ENCODE measurements at regions not wholly inside any gene's neighbourhood (a gene's known extent, or its start where the extent isn't known, plus 50 kb on each side); places are given as distances from the start of the nearest gene placed in this dataset.

DNA sequence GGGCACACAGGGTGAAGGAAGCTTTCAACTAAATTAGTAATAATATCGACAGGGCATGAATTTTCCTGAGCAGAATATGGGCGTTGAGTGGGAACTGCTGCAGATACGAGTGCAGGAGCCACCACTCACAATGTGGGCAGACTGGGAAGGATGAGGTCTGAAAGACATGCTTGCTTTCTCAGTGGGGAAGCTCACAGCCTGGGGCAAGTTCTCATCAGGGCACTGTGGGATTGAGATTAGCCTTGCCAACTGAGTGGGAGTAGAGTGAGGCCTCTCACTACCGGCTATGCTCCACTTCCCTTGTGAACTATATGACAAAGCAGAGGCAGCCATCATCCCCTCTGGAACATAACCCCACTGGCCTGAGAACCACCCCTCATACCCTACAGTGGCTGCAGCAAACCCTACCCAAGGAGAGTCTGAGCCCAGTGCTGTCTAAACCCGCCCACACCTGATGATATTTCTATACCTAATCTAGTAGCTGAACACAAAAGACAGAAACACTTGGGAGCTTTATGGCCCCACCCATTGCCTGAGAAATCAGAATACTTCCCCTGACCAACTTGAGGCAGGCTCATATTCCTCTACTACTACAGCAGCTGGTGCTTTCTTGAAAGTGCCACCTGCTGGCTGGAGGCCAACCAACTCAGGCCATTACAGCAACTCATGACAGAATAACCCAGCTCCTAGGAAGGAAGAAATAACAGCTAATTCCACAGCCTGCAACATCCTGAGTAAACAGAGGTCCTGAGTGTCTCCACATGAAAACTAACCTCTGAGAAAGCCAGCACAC lies 173.7 kb upstream of the SPEF2 start:
- no peak for DNase-seq (ENCODE audit: low read depth, low spot score)
- TF ChIP-seq, protein P1, sequence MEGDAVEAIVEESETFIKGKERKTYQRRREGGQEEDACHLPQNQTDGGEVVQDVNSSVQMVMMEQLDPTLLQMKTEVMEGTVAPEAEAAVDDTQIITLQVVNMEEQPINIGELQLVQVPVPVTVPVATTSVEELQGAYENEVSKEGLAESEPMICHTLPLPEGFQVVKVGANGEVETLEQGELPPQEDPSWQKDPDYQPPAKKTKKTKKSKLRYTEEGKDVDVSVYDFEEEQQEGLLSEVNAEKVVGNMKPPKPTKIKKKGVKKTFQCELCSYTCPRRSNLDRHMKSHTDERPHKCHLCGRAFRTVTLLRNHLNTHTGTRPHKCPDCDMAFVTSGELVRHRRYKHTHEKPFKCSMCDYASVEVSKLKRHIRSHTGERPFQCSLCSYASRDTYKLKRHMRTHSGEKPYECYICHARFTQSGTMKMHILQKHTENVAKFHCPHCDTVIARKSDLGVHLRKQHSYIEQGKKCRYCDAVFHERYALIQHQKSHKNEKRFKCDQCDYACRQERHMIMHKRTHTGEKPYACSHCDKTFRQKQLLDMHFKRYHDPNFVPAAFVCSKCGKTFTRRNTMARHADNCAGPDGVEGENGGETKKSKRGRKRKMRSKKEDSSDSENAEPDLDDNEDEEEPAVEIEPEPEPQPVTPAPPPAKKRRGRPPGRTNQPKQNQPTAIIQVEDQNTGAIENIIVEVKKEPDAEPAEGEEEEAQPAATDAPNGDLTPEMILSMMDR (IDR thresholded peaks at IDR 0.05; ENCODE audit: insufficient read depth, low read length, missing control alignments): no peak
- ChIA-PET POLR2A (no interaction called here), CTCF (no interaction called here)
- H3K4me3 ChIP-seq (ENCODE audit: low read depth, low read length): no peak overlapping the region

- TF ChIP-seq, protein P1 (IDR thresholded peaks at IDR 0.05; ENCODE audit: insufficient read depth, low read length, missing control alignments): no peak
- ChIA-PET CTCF (no interaction called here), POLR2A (no interaction called here)
- DNase-seq (ENCODE audit: low read depth, low spot score): no peak
- H3K4me3 ChIP-seq (ENCODE audit: low read depth, low read length): no peak overlapping the region
Observed at GRCh38 chr5:35442885-35443639, 174.6 kb upstream of the SPEF2 start.

DNA sequence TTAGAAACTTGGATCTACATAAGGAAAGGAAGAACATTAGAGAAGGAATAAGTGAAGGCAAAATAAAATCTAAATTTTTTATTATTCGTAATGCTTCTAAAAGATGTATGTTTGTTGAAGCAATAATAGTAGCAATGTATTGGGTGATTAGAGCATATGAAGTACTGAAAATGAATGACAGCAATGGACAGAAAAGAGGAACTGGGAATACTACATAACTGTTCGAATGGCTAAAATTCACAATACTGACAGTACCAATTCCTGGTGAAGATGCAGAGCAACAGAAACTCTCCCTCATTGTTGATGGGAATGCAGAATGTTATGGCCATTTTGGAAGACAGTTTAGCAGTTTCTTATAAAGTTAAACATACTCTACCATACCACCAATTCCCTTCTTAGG lies 177.3 kb upstream of the SPEF2 start:
- no peak overlapping the region for H3K4me3 ChIP-seq (ENCODE audit: low read depth, low read length)
- POLR2A ChIA-PET: no interaction called here
- no peak for DNase-seq (ENCODE audit: low read depth, low spot score)
- CTCF ChIA-PET: no interaction called here
- TF ChIP-seq, protein P1 (IDR thresholded peaks at IDR 0.05; ENCODE audit: insufficient read depth, low read length, missing control alignments): no peak

- ChIA-PET POLR2A (no interaction called here), CTCF (no interaction called here)
- DNase-seq (ENCODE audit: low read depth, low spot score): no peak
- H3K4me3 ChIP-seq (ENCODE audit: low read depth, low read length): no peak overlapping the region
- TF ChIP-seq, protein P1 (IDR thresholded peaks at IDR 0.05; ENCODE audit: insufficient read depth, low read length, missing control alignments): no peak
Observed at GRCh38 chr5:35438786-35439185, 178.9 kb upstream of the SPEF2 start.

DNA sequence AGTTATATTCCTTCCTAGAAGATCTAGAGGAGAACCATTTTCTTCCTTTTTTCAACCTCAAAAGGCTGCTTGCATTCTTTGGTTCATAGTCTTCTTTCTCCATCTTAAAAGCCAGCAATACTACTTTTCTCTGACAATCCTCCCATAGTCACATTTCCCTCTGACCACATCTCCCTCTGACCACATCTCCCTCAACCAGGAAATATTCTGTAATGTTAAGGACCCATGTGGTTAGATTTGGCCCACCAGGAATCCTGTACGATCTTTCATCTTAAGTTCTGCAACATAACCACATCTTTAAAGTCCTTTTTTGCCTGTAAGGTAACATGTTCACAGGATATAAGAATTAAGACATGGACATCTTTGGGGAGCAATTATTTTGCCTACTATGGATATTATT lies 179.4 kb upstream of the SPEF2 start:
- POLR2A ChIA-PET: no interaction called here
- DNase-seq (ENCODE audit: low read depth, low spot score): no peak
- CTCF ChIA-PET: no interaction called here
- TF ChIP-seq, protein P1 (IDR thresholded peaks at IDR 0.05; ENCODE audit: insufficient read depth, low read length, missing control alignments): no peak
- H3K4me3 ChIP-seq (ENCODE audit: low read depth, low read length): no peak overlapping the region

- TF ChIP-seq, protein P1 (IDR thresholded peaks at IDR 0.05; ENCODE audit: insufficient read depth, low read length, missing control alignments): peak; percentile 21
- no peak for DNase-seq (ENCODE audit: low read depth, low spot score)
- CTCF ChIA-PET: interaction anchor here (0.8 to 3.3 kb wide), 8 partner anchors 10 to 54 kb away, joined by 3 to 30 read pairs (median 4); no protein-coding TSS in a partner anchor
- H3K4me3 ChIP-seq (ENCODE audit: low read depth, low read length): no peak overlapping the region
- POLR2A ChIA-PET: no interaction called here
Observed at GRCh38 chr5:35436400-35437057, 181.1 kb upstream of the SPEF2 start.

All from AG04449 (cell line).